ENCODE measurements at regions not wholly inside any gene's neighbourhood (a gene's known extent, or its start where the extent isn't known, plus 50 kb on each side); places are given as distances from the start of the nearest gene placed in this dataset.

DNA sequence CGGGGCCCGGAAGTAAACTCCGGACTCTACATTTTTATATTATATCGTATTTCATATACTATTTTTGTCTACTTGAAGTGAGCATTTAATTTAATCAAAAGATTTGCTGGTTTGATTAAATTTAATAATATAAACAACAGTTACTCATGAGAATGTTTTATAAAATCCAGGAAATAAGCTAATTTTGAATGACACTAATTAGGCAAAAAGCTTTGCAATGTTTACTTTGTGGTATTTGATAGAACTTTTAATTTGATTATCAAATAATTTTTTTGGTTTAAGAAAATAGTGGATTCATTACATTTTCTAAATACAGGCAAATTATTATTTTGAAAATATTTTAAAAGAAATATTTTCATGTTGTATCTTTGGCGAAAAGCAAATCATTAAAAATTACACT, 900.4 kb upstream of the CDH2 start:
- Histone ChIP-seq H4K20me1 (replicated peaks in 1 of 2; ENCODE audit: control insufficient read depth in 1 of 2, insufficient read depth in 2 of 2, low read length in 2 of 2) (no peaks in the 10 kb centered on the region), H4K91ac (replicated peaks; ENCODE audit: insufficient read length, low read length) (no peak overlapping the region), H3K4me1 (replicated peaks in 1 of 4; ENCODE audit: control insufficient read depth in 3 of 4, insufficient read depth in 4 of 4, low read length in 3 of 4) (no peaks in the 10 kb centered on the region), H3K56ac (replicated peaks; ENCODE audit: insufficient read length, low read depth, low read length) (no peak overlapping the region), H2BK20ac (ENCODE audit: low read length) (no peak overlapping the region), H3K79me2 (ENCODE audit: control insufficient read depth in 1 of 2, insufficient read depth in 2 of 2, low read length in 2 of 2) (no peaks in the 10 kb centered on the region), H2AFZ (ENCODE audit: low read length) (no peak overlapping the region), H4K5ac (ENCODE audit: insufficient read length, low read depth, low read length) (no peak overlapping the region), H4K8ac (ENCODE audit: extremely low read depth, insufficient read depth, low read length) (no peak overlapping the region), H2BK5ac (ENCODE audit: low read depth, low read length) (no peak overlapping the region), H2AK5ac (ENCODE audit: low read depth, low read length) (no peak overlapping the region), H3K14ac (ENCODE audit: insufficient read length) (no peak overlapping the region), H2BK12ac (ENCODE audit: low read depth, low read length) (no peak overlapping the region), H3K27ac (ENCODE audit: low read depth, low read length) (no peak overlapping the region), H3K4me2 (ENCODE audit: insufficient read depth in 1 of 2, low read depth in 2 of 2, low read length in 2 of 2) (no peak overlapping the region), H2BK120ac (replicated peaks; ENCODE audit: low read depth, low read length) (no peak overlapping the region), H3K9ac (replicated peaks in 1 of 4; ENCODE audit: extremely low read depth in 1 of 4, low read depth in 3 of 4, low read length in 3 of 4) (no peak overlapping the region), H3K36me3 (ENCODE audit: control insufficient read depth in 2 of 4, insufficient read depth in 4 of 4, low read length in 3 of 4) (no peaks in the 10 kb centered on the region), H3K4ac (replicated peaks; ENCODE audit: insufficient read length, low read depth, low read length) (no peak overlapping the region), H3K79me1 (ENCODE audit: low read depth, low read length) (no peaks in the 10 kb centered on the region), H3K23me2 (ENCODE audit: low read depth, low read length) (no peaks in the 10 kb centered on the region), H3K18ac (ENCODE audit: extremely low read depth, low read length) (no peak overlapping the region), H3K9me3 (ENCODE audit: insufficient read depth in 2 of 2, low read depth in 1 of 2, low read length in 1 of 2) (no peaks in the 10 kb centered on the region), H3K4me3 (ENCODE audit: extremely low read depth in 1 of 4, insufficient read depth in 2 of 4, low read depth in 3 of 4, low read length in 4 of 4) (no peak overlapping the region), H3K23ac (ENCODE audit: insufficient read length) (no peak overlapping the region), H2BK15ac (ENCODE audit: low read length) (no peak overlapping the region), H3K27me3 (replicated peaks in 1 of 4; ENCODE audit: control insufficient read depth in 3 of 4, extremely low read depth in 1 of 4, insufficient read depth in 3 of 4, low read length in 3 of 4) (no peaks in the 10 kb centered on the region)
- TF ChIP-seq, protein P1, sequence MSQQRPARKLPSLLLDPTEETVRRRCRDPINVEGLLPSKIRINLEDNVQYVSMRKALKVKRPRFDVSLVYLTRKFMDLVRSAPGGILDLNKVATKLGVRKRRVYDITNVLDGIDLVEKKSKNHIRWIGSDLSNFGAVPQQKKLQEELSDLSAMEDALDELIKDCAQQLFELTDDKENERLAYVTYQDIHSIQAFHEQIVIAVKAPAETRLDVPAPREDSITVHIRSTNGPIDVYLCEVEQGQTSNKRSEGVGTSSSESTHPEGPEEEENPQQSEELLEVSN (IDR thresholded peaks at IDR 0.05) = no peak
- TF ChIP-seq SP1 (IDR thresholded peaks at IDR 0.05; ENCODE audit: low read depth, low read length) = no peak
- WGBS, 2 experiments (ENCODE audit: extremely low coverage in 1 of 2, insufficient coverage in 1 of 2, insufficient read length in 1 of 2, insufficient replicate concordance in 2 of 2, low coverage in 1 of 2, low lambda C conversion rate in 2 of 2, missing lambda C conversion rate in 1 of 2) = 97% methylated on average over 5 of the region's 5 CpGs; no CpG with 5 or more reads in 1 of the 2 experiments
- DNase-seq (ENCODE audit: low read depth in 1 of 2, low spot score in 2 of 2) (no peak), FAIRE-seq (no peak)
- ChIA-PET CTCF (ENCODE audit: partially characterized antibody) (no interaction called here), POLR2A (ENCODE audit: partially characterized antibody) (no interaction called here)
